ENCODE measurements at regions not wholly inside any gene's neighbourhood (a gene's known extent, or its start where the extent isn't known, plus 50 kb on each side); places are given as distances from the start of the nearest gene placed in this dataset.

DNA sequence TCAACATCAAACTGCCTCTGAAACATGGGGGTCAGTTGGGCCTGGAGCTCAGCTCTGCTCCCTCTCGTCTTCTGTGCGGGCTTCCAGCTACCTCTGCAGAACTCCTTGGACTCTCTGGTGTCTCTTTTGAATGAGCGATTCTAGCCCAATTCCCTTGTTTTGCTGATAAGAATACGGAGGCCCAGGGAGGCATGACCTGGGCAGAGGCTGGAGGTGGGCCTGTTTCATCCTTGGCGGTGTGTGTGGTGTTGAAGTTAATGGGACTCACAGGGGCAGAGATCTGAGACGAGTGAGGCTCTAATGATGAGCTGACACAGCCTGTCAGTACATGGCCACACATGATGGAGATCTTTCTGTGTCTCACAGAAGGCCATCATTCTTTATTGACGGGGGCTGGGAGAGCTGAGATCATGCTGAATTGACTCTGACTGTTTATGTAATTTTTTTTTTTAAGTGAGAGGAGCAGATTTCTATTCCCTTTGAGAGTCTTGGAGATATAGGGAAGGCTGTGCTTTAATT, 134.5 kb downstream of the URB2 start:
- DNase-seq, result no peak

DNA sequence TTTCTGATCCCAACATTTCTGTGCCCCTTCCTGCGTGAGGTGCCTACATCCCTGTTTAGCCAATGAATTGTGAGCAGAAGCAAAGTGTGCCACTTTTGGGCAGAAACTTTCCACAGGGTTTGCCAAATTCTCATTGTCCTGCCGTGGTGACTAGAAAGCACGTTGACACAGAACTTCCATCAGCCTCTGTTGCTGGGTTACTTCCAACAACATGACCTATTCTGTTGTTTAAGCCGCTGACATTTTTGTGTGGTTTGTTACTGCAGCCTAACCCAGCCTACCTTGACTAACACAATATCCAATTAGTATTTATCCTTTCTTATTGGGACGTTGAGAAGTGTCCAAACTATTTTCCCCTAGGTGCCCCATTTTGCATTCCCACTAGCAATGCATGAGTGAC, 136.8 kb downstream of the URB2 start:
- DNase-seq, result no peak

DNA sequence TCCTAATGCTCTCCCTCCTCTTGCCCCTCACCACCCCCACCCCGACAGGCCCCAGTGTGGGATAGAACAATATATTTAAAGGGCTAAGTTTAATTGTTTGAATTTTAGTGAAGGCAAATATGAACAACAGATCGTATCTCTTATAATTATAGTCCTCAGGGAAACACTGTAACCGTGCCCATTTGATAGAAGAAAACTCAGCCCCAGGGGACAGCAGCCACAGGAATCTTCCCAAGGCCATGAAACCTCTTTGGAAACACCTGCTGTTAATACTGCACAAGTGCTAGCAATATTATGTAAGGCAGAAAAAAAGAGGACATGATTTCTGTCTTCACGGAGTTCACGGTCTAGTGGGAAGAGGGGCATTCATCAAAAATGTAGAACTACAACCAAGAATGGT, 142.2 kb downstream of the URB2 start:
- DNase-seq, result no peak

DNA sequence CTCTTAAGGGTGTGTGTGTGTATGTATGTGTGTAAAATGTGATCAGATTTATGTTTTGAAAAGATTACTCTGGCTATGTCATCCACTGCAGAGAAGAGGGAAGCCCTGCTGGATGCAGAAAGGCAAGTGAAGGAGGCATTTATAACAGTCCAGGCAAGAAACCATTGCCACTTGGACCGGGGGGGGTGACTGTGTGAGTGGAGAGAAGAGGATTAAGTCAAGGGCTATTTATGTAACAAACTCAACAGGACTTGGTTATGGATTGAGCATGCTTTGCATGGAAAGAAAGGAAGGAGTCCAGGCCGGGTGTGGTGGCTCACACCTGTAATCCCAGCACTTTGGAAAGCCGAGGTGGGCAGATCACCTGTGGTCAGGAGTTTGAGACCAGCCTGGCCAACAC, 143.0 kb downstream of the URB2 start:
- DNase-seq, result no peak

DNA sequence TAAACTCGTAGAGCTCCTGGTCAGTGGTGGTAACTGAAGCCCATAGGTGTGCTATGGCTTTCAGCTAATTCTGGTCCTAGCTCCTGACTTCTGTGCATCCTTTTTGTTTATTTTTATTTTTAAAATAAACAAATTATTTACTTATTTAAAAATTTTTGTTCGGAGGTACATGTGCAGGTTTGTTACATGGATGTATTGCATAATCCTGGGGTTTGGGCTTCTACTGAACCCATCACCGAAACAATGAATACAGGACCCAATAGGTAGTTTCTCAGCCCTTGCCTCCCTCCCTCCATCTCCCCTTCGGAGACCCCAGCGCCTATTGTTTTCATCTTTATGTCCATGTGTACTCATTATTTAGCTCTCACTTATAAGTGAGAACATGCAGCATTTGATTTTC, 143.8 kb downstream of the URB2 start:
- DNase-seq, result no peak

DNA sequence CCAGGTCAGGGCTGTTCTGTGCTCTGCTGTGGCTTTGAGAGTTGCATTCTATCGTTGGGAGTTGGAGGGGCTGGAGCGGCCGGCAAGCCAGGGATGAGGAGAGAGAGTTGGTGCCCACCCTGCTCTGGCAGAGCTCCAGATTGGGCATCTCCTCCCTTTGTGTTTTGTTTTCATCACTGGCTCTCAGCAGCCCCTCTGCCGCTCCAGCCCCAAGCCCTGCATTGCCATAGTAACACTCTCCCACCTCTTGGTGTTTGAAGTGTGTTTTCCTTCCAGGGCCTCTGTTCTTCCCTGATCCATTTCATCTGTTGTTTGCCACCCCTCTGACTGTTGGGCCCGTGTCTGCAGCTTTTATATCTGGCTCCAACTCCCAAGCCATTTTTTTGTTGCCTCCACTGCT, 152.7 kb downstream of the URB2 start:
- DNase-seq, result no peak

DNA sequence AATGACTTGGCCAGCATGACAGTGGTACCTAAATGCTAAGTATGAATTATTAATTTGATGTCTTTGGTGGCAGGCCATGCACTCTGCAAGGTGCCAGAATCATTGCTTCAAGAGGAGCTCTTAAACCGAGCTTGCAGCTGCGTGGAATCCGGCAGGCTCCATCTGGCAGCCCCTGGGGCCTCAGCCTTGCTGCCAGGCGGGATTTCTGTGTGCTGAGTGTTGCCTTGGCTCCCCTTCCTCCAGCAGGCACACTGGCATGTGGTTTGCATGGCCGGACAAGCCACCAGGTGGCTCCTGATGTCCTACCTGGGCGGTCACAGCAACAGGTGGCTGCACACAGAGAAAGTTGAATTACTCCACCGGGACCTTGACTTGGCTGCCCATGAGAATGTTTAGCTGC, 155.4 kb downstream of the URB2 start:
- no peak for DNase-seq

DNA sequence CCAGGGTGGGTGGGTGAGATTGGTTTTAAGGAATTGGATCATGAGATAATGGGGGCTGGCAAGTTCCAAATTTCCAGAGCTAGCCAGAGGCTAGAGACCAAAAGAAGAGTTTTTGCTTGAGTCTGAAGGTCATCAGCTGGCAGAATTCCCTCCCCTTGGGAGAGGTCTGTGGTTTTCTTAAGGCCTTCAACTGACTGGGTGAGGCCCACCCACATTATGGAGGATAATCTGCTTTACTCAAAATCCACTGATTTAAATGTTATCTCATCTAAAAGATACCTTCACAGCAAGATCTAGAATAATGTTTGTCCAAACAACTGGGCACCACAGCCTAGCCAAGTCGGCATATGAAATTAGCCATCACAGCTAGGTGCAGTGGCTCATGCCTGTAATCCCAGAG, 156.4 kb downstream of the URB2 start:
- DNase-seq, result no peak

DNA sequence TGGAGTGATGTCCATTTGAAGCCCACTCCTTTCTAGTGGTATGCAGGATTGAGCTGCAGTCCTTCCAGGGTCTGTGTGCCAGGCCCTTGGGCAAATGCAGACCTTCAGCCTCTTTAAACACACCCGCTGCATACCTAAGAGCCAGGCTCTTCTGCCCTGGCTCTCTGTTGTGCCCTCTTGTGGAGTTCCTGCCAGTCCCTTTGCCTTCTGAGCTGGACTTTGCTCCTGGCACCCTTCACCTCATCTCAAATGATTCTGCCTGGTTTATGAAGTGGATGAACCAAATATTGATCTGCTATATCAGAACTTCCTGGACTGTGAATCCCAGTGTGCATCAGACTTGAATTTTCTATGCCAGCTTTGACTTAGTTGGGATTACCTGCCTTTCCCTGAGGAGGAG, 158.8 kb downstream of the URB2 start:
- no peak for DNase-seq

DNA sequence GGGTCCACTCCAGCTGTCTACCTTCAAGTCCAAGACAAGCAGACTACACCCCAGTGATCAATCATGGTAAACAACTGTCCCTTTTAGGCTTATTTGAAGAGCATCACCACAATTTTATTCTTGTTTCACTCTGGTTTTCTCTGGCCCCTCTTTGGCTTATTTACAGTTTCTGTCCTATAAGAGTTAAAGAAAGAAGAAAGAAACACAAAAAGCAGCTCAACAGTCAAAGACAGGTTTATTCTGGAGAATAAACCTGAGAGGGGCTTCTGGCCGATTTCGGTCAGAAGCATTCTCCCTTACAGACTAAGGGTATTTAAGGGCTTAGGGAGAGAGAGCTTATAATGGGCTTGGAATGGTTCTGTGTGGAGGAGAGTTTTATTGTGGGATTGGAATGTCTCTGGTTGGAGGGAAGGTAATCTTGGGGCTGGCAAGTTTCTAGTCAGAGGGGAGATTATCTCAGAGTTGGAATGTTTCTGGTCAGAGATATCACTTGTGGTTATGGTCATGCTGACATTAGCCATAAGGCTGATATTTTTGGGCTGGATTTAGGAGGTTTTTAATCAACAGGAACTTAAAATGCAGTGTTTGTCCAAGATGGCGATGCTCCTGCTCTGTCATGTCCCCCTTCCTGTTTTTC, 161.0 kb downstream of the URB2 start:
- DNase-seq, result no peak

DNA sequence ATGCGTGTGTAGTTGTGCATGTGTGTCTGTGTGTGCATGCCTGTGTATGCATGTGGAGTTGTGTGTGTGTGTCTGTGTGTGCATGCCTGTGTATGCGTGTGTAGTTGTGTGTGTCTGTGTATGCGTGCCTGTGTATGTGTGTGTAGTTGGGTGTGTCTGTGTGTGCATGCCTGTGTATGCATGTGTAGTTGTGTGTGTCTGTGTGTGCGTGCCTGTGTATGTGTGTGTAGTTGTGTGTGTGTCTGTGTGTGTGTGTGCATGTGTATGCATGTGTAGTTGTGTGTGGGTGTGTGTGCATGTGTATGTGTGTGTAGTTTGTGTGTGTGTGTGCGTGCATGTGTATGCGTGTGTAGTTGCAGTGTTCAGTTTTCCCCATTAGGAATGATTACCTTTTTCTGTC, 162.0 kb downstream of the URB2 start:
- DNase-seq, result no peak

DNA sequence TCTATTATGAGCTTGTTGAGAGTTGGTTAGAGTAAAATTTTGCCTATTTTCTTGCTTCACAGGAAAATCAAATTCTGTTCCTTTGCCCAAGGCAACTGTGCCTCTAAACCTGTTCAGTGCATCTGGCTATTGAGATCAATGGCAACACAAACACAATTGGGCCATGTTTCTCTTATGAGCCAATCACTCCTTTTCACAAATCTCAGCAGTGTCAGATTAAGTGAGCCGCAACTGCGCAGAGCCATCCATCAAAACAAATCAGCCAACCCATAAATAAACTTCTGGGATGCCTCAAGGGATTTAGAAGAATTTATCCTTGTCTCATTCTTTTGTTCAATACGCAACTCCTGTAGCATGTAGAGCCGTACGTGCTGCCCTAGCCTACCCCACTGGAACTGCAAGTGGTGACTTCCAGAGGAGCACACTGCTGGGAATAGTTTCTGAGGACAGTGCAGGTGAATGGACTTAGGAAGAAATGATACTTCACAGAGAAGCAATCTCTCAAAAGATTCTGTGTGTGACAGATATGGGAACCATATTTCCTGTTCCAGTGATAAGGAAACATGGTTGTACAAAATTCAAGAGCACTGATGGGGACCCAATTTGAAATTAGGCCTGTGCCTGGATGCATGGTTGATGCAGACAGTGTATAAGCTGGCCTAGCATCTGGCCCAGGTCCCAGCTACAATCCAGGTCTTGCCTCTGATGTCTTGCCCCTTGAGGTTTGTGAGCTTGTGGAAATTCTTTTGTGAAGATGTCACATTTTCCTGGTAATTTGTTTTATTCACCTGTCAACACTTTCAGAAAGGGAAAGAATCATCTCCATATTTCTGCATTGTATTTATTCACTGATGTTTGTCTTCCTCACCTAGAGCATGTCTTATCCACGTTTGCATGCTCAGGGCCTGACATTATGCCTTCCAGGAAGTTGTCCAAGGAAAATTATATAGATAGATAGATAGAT, 166.2 kb downstream of the URB2 start:
- DNase-seq, result no peak

DNA sequence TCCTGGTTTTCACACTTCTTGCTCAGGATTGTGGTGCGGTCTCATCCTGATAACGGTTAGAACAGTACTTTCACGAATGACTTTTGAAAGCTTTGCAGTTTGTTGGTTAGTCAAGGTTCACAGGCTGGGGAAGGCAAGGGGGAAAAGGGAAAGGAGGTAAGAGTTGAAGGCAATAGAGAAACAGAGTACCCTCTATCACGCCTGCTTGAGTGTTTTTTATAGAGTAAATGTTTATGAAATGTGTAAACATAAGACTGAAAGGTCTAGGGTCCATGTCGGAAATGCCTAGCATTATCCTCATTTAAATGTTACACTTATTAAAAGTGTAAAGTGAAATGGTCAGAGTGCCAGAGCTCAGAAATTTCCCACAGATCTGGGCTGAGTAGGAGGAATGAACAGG, 167.4 kb downstream of the URB2 start:
- DNase-seq, result no peak

DNA sequence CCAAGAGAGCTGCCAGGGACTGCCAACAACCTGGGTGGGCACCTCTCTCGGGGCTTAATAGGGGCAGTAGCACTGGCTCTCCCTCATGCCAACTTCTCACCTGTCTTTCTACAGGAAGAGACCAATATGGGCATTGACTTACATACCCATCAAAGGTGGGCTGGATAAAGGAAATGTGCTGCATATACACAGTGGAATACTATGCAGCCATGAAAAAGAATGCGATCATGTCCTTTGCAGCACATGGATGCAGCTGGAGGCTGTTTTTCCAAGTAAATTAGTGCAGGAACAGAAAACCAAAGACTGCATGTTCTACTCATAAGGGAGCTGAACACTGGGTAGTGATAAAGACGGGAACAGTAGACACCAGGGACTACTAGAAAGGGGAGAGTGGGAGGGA, 172.5 kb downstream of the URB2 start:
- DNase-seq, result no peak

DNA sequence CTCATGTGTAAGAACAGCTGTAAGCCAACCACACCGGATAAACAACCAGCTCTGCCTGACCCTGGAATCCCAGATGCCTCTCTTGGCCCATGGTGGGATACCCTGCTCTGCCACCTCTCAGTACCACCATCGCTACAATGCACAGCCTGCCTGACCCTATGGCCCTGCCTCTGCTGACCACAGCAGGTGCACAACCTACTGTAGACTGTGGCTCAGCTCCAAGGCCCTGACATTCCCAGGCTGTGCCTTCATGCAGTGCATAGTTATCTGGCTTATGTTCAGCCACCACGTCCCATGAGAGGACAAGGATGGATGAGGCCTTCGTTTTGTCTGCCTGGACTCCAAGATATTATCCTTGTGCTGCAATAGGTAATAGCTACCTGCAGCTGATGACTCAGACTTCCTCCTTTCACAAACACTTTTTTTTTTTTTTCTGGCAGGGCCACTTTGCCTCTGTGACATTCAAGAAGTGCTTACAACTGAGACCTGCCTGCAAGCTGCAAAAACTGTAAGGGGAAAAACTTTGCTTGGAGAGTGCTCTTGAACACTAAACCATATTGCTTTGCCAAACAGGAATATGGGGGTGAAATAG, 177.7 kb downstream of the URB2 start:
- no peak for DNase-seq

DNA sequence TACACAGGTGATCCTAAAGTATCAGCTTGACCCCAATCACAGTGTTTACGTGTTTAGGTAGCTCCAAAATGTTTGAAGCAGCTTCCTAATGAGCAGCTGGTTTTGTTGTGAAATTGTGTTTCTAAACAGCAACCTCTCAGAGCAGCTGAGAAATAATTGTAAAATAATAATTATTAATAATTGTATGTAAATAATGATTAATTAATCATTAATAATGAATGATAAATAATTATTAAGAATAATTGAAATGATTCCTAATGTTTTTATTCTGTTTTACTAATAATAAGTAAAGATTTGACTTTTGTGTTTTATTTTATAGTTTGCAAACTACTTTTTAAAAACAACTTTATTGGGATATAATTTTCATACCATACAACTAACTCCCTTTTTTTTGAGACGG, 182.2 kb downstream of the URB2 start:
- no peak for DNase-seq

DNA sequence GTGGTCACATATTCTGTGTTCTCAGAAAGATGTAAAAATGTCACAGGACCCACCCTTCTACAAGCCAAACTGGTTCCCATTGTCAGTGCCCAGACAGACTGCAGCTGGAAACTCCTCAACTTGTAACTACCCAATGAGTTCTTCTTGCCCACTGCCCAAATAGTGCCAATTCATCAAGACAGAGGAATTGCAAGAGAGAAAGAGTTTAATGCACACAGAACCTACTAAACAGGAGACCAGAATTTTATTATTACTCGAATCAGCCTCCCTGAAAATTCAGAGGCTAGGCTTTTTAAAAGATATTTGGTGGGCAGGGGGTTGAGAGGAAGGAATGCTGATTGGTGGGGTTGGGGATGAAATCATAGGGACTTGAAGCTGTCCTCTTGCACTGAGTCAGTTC, 184.1 kb downstream of the URB2 start:
- no peak for DNase-seq

DNA sequence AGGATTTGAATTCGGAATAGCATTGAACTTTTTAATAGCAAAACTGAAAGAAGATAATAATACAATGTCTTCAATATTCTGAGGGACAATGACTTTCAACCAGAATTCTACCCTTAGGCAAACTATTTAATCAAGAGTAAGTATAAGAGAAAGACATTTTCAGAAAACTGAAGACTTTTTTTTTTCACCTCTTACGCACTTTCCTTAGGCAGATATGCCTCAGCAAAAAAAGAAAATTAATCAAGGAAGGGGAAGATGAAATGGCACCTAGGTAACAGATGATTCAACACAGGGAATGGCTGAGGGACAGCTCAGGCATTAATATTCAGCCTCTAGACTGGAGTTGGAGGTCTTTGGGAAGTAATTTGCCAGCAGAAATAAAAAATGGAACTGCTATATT, 184.9 kb downstream of the URB2 start:
- no peak for DNase-seq

DNA sequence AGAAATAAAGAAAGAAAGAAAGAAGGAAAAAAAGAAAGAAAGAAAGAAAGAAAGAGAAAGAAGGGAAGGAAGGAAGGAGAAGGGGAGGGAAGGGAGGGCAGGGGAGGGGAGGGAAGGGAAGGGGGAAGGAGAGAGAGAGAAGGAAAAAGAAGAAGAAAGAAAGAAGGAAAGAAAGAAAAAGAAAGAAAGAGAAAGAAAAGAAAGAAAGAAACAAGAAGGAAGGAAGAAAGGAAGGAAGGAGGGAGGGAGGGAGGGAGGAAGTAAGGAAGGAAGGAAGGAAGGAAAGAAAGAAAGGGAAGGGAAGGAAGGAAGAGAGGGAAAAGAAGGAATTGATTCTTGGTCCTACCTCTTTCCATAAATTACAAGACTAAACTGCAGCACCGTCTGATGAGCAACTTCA, 186.1 kb downstream of the URB2 start:
- DNase-seq, result no peak

DNA sequence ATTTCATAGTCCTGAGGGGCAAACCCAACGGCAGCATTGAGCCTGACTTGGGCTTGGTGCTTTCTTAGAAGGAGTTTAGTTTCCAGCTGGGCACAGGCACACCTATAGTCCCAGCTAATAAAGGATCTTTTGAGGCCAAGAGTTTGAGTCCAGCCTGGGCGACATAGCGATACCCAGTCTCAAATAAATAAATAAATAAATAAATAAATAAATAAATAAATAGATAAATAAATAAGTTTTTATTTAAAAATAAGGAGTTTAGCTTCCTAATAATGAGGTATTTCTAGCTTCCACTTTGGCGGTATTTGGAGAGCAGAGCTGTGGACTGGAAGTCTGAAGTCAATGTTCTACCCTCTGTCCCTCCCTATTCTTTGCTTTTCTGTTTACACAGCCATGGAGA, 186.6 kb downstream of the URB2 start:
- DNase-seq, result no peak

DNA sequence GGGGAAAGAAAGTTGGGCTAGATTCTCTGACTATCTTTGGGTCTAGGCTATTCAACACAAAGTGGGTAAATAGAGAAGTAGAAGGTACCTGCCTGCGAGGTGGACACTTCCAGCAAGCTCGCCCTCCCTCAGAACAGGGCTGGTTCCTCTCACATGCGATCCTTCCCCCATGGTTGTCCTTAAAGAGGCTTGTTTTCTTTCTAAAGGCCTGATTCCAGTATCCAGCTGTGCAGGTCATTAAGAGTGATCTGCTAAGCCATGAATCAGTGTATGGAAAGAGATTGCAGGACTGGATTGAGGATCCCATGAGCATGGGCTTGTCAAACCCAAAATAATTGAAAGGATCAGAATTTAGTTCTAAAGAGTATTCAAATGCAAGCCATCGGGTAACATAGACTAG, 189.0 kb downstream of the URB2 start:
- no peak for DNase-seq

DNA sequence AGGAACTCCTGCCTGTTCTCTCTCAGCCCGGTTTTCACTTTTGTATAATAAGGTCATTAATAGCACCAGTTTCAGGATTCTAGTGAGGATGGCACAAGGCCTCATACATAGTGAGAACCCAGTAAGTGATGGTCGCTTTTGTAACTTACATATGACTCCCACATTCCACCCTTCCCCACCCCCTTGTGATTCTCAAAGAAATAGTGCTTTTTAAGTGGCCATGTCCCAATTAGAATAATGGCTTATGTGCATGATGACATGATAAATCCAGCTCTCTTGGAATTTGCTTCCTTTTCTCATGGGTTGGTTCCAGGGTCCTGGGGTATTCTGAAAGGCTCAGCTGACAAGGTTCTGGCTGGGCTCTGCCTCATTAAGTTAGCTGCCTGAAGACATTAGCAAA, 189.9 kb downstream of the URB2 start:
- DNase-seq, result no peak

DNA sequence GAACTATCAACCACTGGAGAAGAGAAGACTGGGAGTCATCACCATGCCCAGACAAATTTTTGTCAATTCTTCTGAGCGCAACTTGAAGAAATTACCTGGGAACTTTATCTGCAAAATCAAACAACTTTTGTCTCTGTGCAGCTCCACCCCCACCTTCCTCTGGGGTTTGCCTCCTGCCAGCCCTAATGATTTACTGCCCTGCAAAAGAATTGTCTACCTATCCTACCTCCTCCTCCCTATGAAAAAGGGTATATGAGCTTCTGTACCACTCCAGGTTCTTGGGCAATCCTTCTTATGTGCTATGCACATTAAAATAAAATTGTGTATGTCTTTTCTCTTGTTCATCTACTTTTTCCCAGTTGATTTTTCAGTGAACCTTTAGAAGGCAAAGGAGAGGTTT, 191.9 kb downstream of the URB2 start:
- no peak for DNase-seq

Data from amygdala (tissue), 56 donors.